Endothelial cell of umbilical vein (primary cell): ENCODE measurements at regions not wholly inside any gene's neighbourhood (a gene's known extent, or its start where the extent isn't known, plus 50 kb on each side); places are given as distances from the start of the nearest gene placed in this dataset.

ENCODE experiments used
- CTCF ChIP-seq, 2 donors: IDR thresholded peaks; 1 replicate in 1 of 2; 2 replicates in 1 of 2; pipeline ENCODE4 v1.5.1; 2011; ENCODE audit warnings: low read length in 2 of 2, mild to moderate bottlenecking in 2 of 2, moderate library complexity in 2 of 2, control low read depth in 1 of 2, inconsistent platforms in 1 of 2, low read depth in 1 of 2; ENCODE audit not compliant: insufficient read depth in 1 of 2; ENCODE audit errors: extremely low read depth in 1 of 2
- JUN ChIP-seq: IDR thresholded peaks from 2 replicates; pipeline ENCODE4 v1.6.1; 2011; ENCODE audit warnings: borderline replicate concordance, low read depth; ENCODE audit not compliant: insufficient read length, insufficient read depth
- MAX ChIP-seq: IDR thresholded peaks from 2 replicates; pipeline ENCODE4 v1.6.1; 2011; ENCODE audit not compliant: insufficient read depth, insufficient read length
- POLR2A ChIP-seq: IDR thresholded peaks from 2 replicates; pipeline ENCODE4 v1.6.1; 2012; ENCODE audit warnings: low read depth, mild to moderate bottlenecking, control low read depth, low read length
- POLR2AphosphoS5 ChIP-seq: IDR thresholded peaks from 2 replicates; pipeline ENCODE4 v1.6.1; 2012; ENCODE audit warnings: low read depth, mild to moderate bottlenecking, control low read depth, low read length, moderate library complexity; ENCODE audit not compliant: insufficient read depth

GRCh38 chr2:53435610-53436009, 332.0 kb upstream of the CHAC2 start:
- TF ChIP-seq POLR2A (no peak), CTCF (IDR thresholded peaks at IDR 0.05; ENCODE audit: extremely low read depth in 1 of 2, insufficient read depth in 1 of 2, low read depth in 1 of 2, low read length in 2 of 2) (no peak), POLR2AphosphoS5 (no peak), MAX (no peak), JUN (no peak)
